ENCODE measurements at regions not wholly inside any gene's neighbourhood (a gene's known extent, or its start where the extent isn't known, plus 50 kb on each side); places are given as distances from the start of the nearest gene placed in this dataset.

GRCh38 chr5:84445049-84445685 is 60.5 kb upstream of the EDIL3 start:
- TF ChIP-seq CTCF (IDR thresholded peaks at IDR 0.05; ENCODE audit: insufficient read depth, low read depth, low read length) (no peak), EZH2 (IDR thresholded peaks at IDR 0.05; ENCODE audit: insufficient read depth, low read length) (no peak)
